A549 (cell line): ENCODE measurements at regions not wholly inside any gene's neighbourhood (a gene's known extent, or its start where the extent isn't known, plus 50 kb on each side); places are given as distances from the start of the nearest gene placed in this dataset.
"Not testable (repeated sequence)": the region's sequence is repeated elsewhere in the genome, so short reads cannot be mapped to it uniquely, and the experiment has no call there.

Experiments used
- ATAC-seq, 2 experiments: fragments of 200-7000 bp in 1 of 2; fragments of >200 bp in 1 of 2; cut with Nextera tagmentation in 1 of 2; cut with Tn5 transposase in 1 of 2; 3 replicates each; pipeline versions ENCODE4 v1.8.0 to v1.9.1; 2018 to 2020; ENCODE audit warnings: mild to moderate bottlenecking in 1 of 2, moderate library complexity in 1 of 2
- CTCF ChIA-PET: fragments of 300-600 bp; sonication (Branson Sonifier 250); formaldehyde crosslinking; extraction: SDS; loops from one replicate; lab custom pipeline; 2021; ENCODE audit warnings: antibody characterized with exemption, inconsistent platforms; lab: Yijun Ruan, JAX
- POLR2A ChIA-PET: fragments of 350-600 bp; formaldehyde crosslinking; extraction: SDS; loops from one replicate; lab custom pipeline; 2021; ENCODE audit warnings: antibody characterized with exemption, inconsistent platforms; lab: Yijun Ruan, JAX
- DNase-seq, 2 experiments: peaks; one replicate each; pipeline versions ENCODE4 v3.0.0 to v3.0.0-alpha.2; 2011 to 2016; ENCODE audit warnings: low read depth in 1 of 2, low spot score in 1 of 2
- FAIRE-seq: peaks from 2 replicates; lab custom pipeline; 2011; peaks lifted over from hg19 to GRCh38; lab: Jason Lieb, UNC
- H3K27ac ChIP-seq, 2 experiments: fragments of >200 bp; sonication (Bioruptor Twin); formaldehyde crosslinking; 3 replicates each; pipeline ENCODE4 v1.5.1; 2016 to 2017
- H3K4me1 ChIP-seq: fragments of >200 bp; sonication (Bioruptor Twin); formaldehyde crosslinking; 3 replicates; pipeline ENCODE4 v1.6.1; 2016
- H3K4me2 ChIP-seq: fragments of >200 bp; sonication (Bioruptor Twin); formaldehyde crosslinking; 3 replicates; pipeline ENCODE4 v1.6.1; 2016
- H3K4me3 ChIP-seq: fragments of >200 bp; sonication (Bioruptor Twin); formaldehyde crosslinking; 3 replicates; pipeline ENCODE4 v1.5.1; 2016
- H3K9me3 ChIP-seq: fragments of >200 bp; sonication (Bioruptor Twin); formaldehyde crosslinking; 3 replicates; pipeline ENCODE4 v1.6.1; 2016
- ATOH8 ChIP-seq: fragments of 250-450 bp; sonication (Bioruptor Pico); IDR thresholded peaks from 2 replicates; pipeline ENCODE4 v1.5.0; 2020; ENCODE audit warnings: low read depth, mild to moderate bottlenecking, moderate library complexity
- CBX8 ChIP-seq: fragments of 200-600 bp; sonication (generic); IDR thresholded peaks from 2 replicates; pipeline ENCODE4 v1.6.1; 2016
- ELK1 ChIP-seq: fragments of 150-350 bp; IDR thresholded peaks from 2 replicates; pipeline ENCODE4 v1.6.1; 2014; ENCODE audit warnings: low read depth, mild to moderate bottlenecking, low read length
- HEYL ChIP-seq: fragments of 250-450 bp; sonication (Bioruptor Pico); IDR thresholded peaks from 2 replicates; pipeline ENCODE4 v1.8.0; 2021; ENCODE audit warnings: mild to moderate bottlenecking, moderate library complexity
- HOXA7 ChIP-seq: fragments of 250-450 bp; sonication (Bioruptor Pico); IDR thresholded peaks from 2 replicates; pipeline ENCODE4 v1.5.0; 2020; ENCODE audit warnings: mild to moderate bottlenecking, moderate library complexity
- HOXB5 ChIP-seq: fragments of 250-450 bp; sonication (Bioruptor Pico); IDR thresholded peaks from 2 replicates; pipeline ENCODE4 v1.5.0; 2020; ENCODE audit warnings: mild to moderate bottlenecking, moderate library complexity
- JUNB ChIP-seq: fragments of >200 bp; sonication (Bioruptor Twin); formaldehyde crosslinking; IDR thresholded peaks from 2 replicates; pipeline ENCODE4 v1.6.1; 2016
- KDM1A ChIP-seq: fragments of 200-600 bp; sonication (generic); IDR thresholded peaks from 2 replicates; pipeline ENCODE4 v1.6.1; 2016; ENCODE audit warnings: low read depth, mild to moderate bottlenecking
- MAFK ChIP-seq: fragments of 450-650 bp; IDR thresholded peaks from 2 replicates; pipeline ENCODE4 v1.6.1; 2014; ENCODE audit not compliant: partially characterized antibody
- MAZ ChIP-seq: fragments of 150-350 bp; IDR thresholded peaks from 2 replicates; pipeline ENCODE4 v1.6.1; 2014; ENCODE audit warnings: antibody characterized with exemption, low read depth, low read length, borderline replicate concordance
- NFE2L2 ChIP-seq: fragments of 150-350 bp; conservative IDR thresholded peaks from 2 replicates; pipeline ENCODE4 v1.6.1; 2014; ENCODE audit warnings: low read length
- NPAS2 ChIP-seq: fragments of 250-450 bp; sonication (Bioruptor Pico); IDR thresholded peaks from 2 replicates; pipeline ENCODE4 v1.8.0; 2022; ENCODE audit warnings: mild to moderate bottlenecking, moderate library complexity, borderline replicate concordance
- NR3C1 ChIP-seq: fragments of >200 bp; sonication (Bioruptor Twin); formaldehyde crosslinking; IDR thresholded peaks from 3 replicates; pipeline ENCODE4 v1.6.1; 2017
- PHF8 ChIP-seq: fragments of 200-600 bp; sonication (generic); IDR thresholded peaks from 2 replicates; pipeline ENCODE4 v1.6.1; 2016; ENCODE audit warnings: low read depth, mild to moderate bottlenecking, antibody characterized with exemption, moderate library complexity, borderline replicate concordance
- POLR2AphosphoS2 ChIP-seq: conservative IDR thresholded peaks from 2 replicates; pipeline ENCODE4 v1.6.1; 2012; ENCODE audit warnings: low read length, improper control_type of control experiment, inconsistent platforms
- RAD21 ChIP-seq, 2 experiments: fragments of >200 bp in 1 of 2; sonication (Bioruptor Twin) in 1 of 2; formaldehyde crosslinking in 1 of 2; IDR thresholded peaks in 1 of 2; conservative IDR thresholded peaks in 1 of 2; 2 replicates in 1 of 2; 3 replicates in 1 of 2; pipeline ENCODE4 v1.6.1; 2012 to 2018; ENCODE audit warnings: inconsistent platforms in 1 of 2
- RFX5 ChIP-seq: fragments of 450-650 bp; IDR thresholded peaks from 2 replicates; pipeline ENCODE4 v1.7.1; 2014; ENCODE audit warnings: antibody characterized with exemption, mild to moderate bottlenecking, moderate library complexity
- SMC3 ChIP-seq: fragments of >200 bp; sonication (Bioruptor Twin); formaldehyde crosslinking; IDR thresholded peaks from 3 replicates; pipeline ENCODE4 v1.6.1; 2018; ENCODE audit warnings: inconsistent platforms
- TFCP2L1 ChIP-seq: fragments of 250-450 bp; sonication (Bioruptor Pico); IDR thresholded peaks from 2 replicates; pipeline ENCODE4 v1.5.0; 2021; ENCODE audit warnings: mild to moderate bottlenecking
- WGBS: methylation state at CpG from one replicate; pipeline ENCODE4 v1.1.6; 2017; ENCODE audit errors: missing lambda C conversion rate; 5-methylcytosine and 5-hydroxymethylcytosine counted together
- TF ChIP-seq, protein P1 (sequence below): IDR thresholded peaks from 2 replicates; pipeline ENCODE4 v1.6.1; 2012
- TF ChIP-seq, protein P2 (sequence below): fragments of >200 bp; sonication (Bioruptor Twin); formaldehyde crosslinking; IDR thresholded peaks from 3 replicates; pipeline ENCODE4 v1.6.1; 2016
- TF ChIP-seq, protein P3 (sequence below): fragments of >200 bp; sonication (Bioruptor Twin); formaldehyde crosslinking; IDR thresholded peaks from 3 replicates; pipeline ENCODE4 v1.5.1; 2016
- TF ChIP-seq, protein P4 (sequence below): fragments of 450-650 bp; IDR thresholded peaks from 2 replicates; pipeline ENCODE4 v1.6.1; 2014; ENCODE audit warnings: antibody characterized with exemption

DNA sequence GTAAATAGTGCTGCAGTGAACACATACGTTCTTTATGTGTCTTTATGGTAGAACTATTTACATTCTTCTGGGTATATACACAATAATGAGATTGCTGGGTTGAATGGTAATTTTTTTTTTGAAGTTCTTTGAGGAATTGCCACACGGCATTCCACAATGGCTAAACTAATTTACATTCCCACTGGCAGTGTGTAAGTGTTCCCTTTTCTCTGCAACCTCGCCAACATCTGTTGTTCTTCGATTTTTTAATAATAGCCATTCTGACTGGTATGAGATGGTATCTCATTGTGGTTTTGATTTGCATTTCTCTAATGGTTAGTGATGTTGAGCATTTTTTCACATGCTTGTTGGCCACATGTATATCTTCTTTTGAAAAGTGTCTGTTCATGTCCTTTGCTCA lies 609.5 kb downstream of the DNAH5 start:
- H3K9me3 ChIP-seq, H3K27ac ChIP-seq, H3K4me2 ChIP-seq, H3K4me3 ChIP-seq, CTCF ChIA-PET, POLR2A ChIA-PET, DNase-seq, ATAC-seq, FAIRE-seq, H3K4me1 ChIP-seq: not testable (repeated sequence)
- WGBS = 18% methylated on average over 4 of the region's 4 CpGs

- TF ChIP-seq ELK1 (no peak), MAFK (no peak), HOXA7 (CRISPR knock-in tag) (no peak), RFX5 (no peak), CBX8 (no peak)
- TF ChIP-seq, all 56 proteins: peak for 0
- Histone ChIP-seq H3K4me1 (no peaks in the 10 kb centered on the region), H3K27ac (no peak overlapping the region), H3K4me2 (no peak overlapping the region), H3K4me3 (no peak overlapping the region), H3K9me3 (no peaks in the 10 kb centered on the region)
- ChIA-PET CTCF (no interaction called here), POLR2A (no interaction called here)
- no peak for FAIRE-seq
- ATAC-seq = peak in 1 of 2 experiments; percentile 39; a peak in 1 of 6 replicates
- no peak for DNase-seq
- WGBS = 9% methylated on average over 3 of the region's 6 CpGs
These were observed 612.9 kb downstream of the DNAH5 start for GRCh38 chr5:13331585-13331984.

- Histone ChIP-seq H3K27ac (no peak overlapping the region), H3K4me2 (no peak overlapping the region), H3K4me1 (no peaks in the 10 kb centered on the region), H3K9me3 (no peaks in the 10 kb centered on the region), H3K4me3 (no peak overlapping the region)
- no peak for ATAC-seq
- TF ChIP-seq NPAS2 (CRISPR knock-in tag) (no peak), RAD21 (conservative IDR thresholded peaks at IDR 0.05 in 1 of 2, IDR thresholded peaks at IDR 0.05 in 1 of 2) (no peak), POLR2AphosphoS2 (no peak), SMC3 (no peak), MAZ (no peak), PHF8 (no peak), ATOH8 (no peak), JUNB (no peak), TFCP2L1 (no peak), MAFK (no peak), NFE2L2 (no peak), HOXB5 (CRISPR knock-in tag) (no peak), KDM1A (no peak), HEYL (CRISPR knock-in tag) (no peak), NR3C1 (no peak)
- TF ChIP-seq, protein P1, sequence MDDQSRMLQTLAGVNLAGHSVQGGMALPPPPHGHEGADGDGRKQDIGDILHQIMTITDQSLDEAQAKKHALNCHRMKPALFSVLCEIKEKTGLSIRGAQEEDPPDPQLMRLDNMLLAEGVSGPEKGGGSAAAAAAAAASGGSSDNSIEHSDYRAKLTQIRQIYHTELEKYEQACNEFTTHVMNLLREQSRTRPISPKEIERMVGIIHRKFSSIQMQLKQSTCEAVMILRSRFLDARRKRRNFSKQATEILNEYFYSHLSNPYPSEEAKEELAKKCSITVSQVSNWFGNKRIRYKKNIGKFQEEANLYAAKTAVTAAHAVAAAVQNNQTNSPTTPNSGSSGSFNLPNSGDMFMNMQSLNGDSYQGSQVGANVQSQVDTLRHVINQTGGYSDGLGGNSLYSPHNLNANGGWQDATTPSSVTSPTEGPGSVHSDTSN = no peak
- TF ChIP-seq, protein P2, sequence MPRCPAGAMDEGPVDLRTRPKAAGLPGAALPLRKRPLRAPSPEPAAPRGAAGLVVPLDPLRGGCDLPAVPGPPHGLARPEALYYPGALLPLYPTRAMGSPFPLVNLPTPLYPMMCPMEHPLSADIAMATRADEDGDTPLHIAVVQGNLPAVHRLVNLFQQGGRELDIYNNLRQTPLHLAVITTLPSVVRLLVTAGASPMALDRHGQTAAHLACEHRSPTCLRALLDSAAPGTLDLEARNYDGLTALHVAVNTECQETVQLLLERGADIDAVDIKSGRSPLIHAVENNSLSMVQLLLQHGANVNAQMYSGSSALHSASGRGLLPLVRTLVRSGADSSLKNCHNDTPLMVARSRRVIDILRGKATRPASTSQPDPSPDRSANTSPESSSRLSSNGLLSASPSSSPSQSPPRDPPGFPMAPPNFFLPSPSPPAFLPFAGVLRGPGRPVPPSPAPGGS = no peak
- TF ChIP-seq, protein P3, sequence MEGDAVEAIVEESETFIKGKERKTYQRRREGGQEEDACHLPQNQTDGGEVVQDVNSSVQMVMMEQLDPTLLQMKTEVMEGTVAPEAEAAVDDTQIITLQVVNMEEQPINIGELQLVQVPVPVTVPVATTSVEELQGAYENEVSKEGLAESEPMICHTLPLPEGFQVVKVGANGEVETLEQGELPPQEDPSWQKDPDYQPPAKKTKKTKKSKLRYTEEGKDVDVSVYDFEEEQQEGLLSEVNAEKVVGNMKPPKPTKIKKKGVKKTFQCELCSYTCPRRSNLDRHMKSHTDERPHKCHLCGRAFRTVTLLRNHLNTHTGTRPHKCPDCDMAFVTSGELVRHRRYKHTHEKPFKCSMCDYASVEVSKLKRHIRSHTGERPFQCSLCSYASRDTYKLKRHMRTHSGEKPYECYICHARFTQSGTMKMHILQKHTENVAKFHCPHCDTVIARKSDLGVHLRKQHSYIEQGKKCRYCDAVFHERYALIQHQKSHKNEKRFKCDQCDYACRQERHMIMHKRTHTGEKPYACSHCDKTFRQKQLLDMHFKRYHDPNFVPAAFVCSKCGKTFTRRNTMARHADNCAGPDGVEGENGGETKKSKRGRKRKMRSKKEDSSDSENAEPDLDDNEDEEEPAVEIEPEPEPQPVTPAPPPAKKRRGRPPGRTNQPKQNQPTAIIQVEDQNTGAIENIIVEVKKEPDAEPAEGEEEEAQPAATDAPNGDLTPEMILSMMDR = no peak
- TF ChIP-seq, protein P4, sequence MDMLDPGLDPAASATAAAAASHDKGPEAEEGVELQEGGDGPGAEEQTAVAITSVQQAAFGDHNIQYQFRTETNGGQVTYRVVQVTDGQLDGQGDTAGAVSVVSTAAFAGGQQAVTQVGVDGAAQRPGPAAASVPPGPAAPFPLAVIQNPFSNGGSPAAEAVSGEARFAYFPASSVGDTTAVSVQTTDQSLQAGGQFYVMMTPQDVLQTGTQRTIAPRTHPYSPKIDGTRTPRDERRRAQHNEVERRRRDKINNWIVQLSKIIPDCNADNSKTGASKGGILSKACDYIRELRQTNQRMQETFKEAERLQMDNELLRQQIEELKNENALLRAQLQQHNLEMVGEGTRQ = no peak
- ChIA-PET CTCF (no interaction called here), POLR2A (no interaction called here)
- no peak for DNase-seq
- no peak for FAIRE-seq
- 0% methylated on average over 1 of the region's 1 CpG for WGBS
These were observed 616.2 kb downstream of the DNAH5 start for GRCh38 chr5:13328316-13328715.
